PFSK-1 (cell line): ENCODE measurements at regions not wholly inside any gene's neighbourhood (a gene's known extent, or its start where the extent isn't known, plus 50 kb on each side); places are given as distances from the start of the nearest gene placed in this dataset.

Source experiments
- FOXP2 ChIP-seq: optimal IDR thresholded peaks from 2 replicates; pipeline ENCODE3; 2011; ENCODE audit warnings: borderline replicate concordance, control low read depth, inconsistent platforms; ENCODE audit not compliant: insufficient read depth; ENCODE audit errors: extremely low read length, extremely low read depth
- POLR2AphosphoS5 ChIP-seq: IDR thresholded peaks from 2 replicates; pipeline ENCODE4 v1.6.1; 2012; ENCODE audit warnings: low read depth, mild to moderate bottlenecking, control low read depth, low read length, moderate library complexity
- SIN3A ChIP-seq: IDR thresholded peaks from 2 replicates; pipeline ENCODE4 v1.6.1; 2012; ENCODE audit warnings: mild to moderate bottlenecking, low read length, moderate library complexity, borderline replicate concordance; ENCODE audit not compliant: insufficient read depth
- TAF1 ChIP-seq: IDR thresholded peaks from 2 replicates; pipeline ENCODE4 v1.6.1; 2012; ENCODE audit warnings: low read length, control low read depth, borderline replicate concordance; ENCODE audit not compliant: insufficient read depth
- TF ChIP-seq, protein P1 (sequence below), 2 experiments: IDR thresholded peaks; 2 replicates each; pipeline versions ENCODE4 v1.6.1 to v1.8.0; 2011 to 2012; ENCODE audit warnings: low read depth in 2 of 2, low read length in 2 of 2, control low read depth in 1 of 2, inconsistent platforms in 1 of 2, mild to moderate bottlenecking in 1 of 2, moderate library complexity in 1 of 2; ENCODE audit not compliant: insufficient read depth in 1 of 2

DNA sequence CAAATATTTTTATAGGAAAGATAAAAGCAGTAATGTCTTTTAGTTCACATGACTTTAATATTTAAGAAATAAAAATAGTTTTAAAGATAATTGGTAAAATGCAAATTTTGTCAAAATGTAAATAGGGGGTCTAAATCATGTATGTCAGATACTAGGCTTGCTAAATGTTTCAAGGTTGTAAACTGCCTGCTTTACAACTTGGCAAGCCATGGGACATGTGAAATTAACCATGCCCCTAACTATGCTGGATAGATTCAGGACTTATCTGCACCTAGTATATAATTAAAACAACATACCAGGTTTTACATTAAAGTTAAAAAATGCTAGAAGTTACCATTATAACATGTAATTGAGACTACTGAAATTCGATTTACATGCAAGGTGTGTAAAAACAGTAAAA is 537.3 kb upstream of the MIS18BP1 start:
- no peak for TF ChIP-seq SIN3A
- no peak for TF ChIP-seq FOXP2

- TF ChIP-seq, protein P1, sequence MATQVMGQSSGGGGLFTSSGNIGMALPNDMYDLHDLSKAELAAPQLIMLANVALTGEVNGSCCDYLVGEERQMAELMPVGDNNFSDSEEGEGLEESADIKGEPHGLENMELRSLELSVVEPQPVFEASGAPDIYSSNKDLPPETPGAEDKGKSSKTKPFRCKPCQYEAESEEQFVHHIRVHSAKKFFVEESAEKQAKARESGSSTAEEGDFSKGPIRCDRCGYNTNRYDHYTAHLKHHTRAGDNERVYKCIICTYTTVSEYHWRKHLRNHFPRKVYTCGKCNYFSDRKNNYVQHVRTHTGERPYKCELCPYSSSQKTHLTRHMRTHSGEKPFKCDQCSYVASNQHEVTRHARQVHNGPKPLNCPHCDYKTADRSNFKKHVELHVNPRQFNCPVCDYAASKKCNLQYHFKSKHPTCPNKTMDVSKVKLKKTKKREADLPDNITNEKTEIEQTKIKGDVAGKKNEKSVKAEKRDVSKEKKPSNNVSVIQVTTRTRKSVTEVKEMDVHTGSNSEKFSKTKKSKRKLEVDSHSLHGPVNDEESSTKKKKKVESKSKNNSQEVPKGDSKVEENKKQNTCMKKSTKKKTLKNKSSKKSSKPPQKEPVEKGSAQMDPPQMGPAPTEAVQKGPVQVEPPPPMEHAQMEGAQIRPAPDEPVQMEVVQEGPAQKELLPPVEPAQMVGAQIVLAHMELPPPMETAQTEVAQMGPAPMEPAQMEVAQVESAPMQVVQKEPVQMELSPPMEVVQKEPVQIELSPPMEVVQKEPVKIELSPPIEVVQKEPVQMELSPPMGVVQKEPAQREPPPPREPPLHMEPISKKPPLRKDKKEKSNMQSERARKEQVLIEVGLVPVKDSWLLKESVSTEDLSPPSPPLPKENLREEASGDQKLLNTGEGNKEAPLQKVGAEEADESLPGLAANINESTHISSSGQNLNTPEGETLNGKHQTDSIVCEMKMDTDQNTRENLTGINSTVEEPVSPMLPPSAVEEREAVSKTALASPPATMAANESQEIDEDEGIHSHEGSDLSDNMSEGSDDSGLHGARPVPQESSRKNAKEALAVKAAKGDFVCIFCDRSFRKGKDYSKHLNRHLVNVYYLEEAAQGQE (IDR thresholded peaks at IDR 0.05; ENCODE audit: insufficient read depth in 1 of 2, low read depth in 2 of 2, low read length in 2 of 2) = no peak
- no peak for TF ChIP-seq FOXP2
Observed at GRCh38 chr14:45787167-45787566, 534.2 kb upstream of the MIS18BP1 start.

DNA sequence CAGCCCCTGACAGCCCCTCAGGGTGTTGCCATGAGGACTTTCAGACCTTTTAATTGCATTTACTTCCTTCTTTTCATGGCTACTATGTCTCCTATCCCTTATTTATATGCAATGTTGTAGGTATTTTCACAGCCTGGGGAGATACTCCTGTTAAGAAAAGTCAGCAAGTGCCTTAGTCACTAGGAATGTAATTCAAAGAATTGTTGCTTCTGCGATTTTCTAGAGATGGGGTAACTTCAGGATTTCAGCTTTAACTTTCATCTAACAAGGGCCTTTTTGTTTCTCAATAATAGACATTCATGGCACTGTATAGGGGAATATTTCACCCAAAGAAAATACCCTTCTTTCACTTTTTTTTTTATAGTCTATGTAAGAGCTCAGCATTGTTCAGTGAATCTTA is 533.3 kb upstream of the MIS18BP1 start:
- TF ChIP-seq FOXP2 = no peak
- no peak for TF ChIP-seq POLR2AphosphoS5
- TF ChIP-seq TAF1 = no peak
- TF ChIP-seq, protein P1 (IDR thresholded peaks at IDR 0.05; ENCODE audit: insufficient read depth in 1 of 2, low read depth in 2 of 2, low read length in 2 of 2) = no peak
- no peak for TF ChIP-seq SIN3A

DNA sequence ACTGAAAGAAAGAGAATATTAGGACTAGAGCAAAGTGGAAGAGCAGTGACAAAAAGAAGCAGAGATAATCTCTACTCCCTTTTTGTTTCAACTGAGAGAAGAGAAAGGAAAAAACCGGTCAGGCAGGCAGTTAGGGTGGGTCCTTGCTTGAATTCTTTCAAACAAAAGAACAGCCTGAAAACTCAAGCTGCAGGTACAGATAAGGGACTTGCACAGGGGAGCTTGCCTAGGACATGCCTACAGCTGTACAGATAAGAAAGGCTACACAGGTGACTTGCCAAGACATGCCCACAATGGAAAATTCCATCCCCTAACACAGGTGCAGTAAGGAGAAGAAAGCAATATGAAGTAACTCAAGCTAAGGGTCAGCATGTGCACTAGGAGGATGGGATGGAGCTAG is 532.2 kb upstream of the MIS18BP1 start:
- TF ChIP-seq FOXP2 (no peak), SIN3A (no peak), TAF1 (no peak), POLR2AphosphoS5 (no peak)
- TF ChIP-seq, protein P1 (IDR thresholded peaks at IDR 0.05; ENCODE audit: insufficient read depth in 1 of 2, low read depth in 2 of 2, low read length in 2 of 2) = no peak

- TF ChIP-seq TAF1 (no peak), FOXP2 (no peak), POLR2AphosphoS5 (no peak), SIN3A (no peak)
- TF ChIP-seq, protein P1 (IDR thresholded peaks at IDR 0.05; ENCODE audit: insufficient read depth in 1 of 2, low read depth in 2 of 2, low read length in 2 of 2) = no peak
Observed at GRCh38 chr14:45766247-45766646, 513.2 kb upstream of the MIS18BP1 start.

GRCh38 chr14:45757655-45758054 is 504.7 kb upstream of the MIS18BP1 start:
- TF ChIP-seq TAF1 = no peak
- TF ChIP-seq, protein P1 (IDR thresholded peaks at IDR 0.05; ENCODE audit: insufficient read depth in 1 of 2, low read depth in 2 of 2, low read length in 2 of 2) = no peak
- no peak for TF ChIP-seq FOXP2
- no peak for TF ChIP-seq POLR2AphosphoS5
- no peak for TF ChIP-seq SIN3A
